Body of pancreas (tissue), 4 donors: ENCODE measurements at regions not wholly inside any gene's neighbourhood (a gene's known extent, or its start where the extent isn't known, plus 50 kb on each side); places are given as distances from the start of the nearest gene placed in this dataset.

Experiments
- POLR2A ChIP-seq, 3 donors: fragments of 450-650 bp; IDR thresholded peaks; one replicate each; pipeline ENCODE4 v1.6.1; 2016; ENCODE audit warnings: antibody characterized with exemption in 3 of 3, mild to moderate bottlenecking in 2 of 3
- TF ChIP-seq, protein P1 (sequence below), 7 experiments: fragments of 450-650 bp in 4 of 7; fragments of 200-600 bp in 3 of 7; sonication (generic) in 3 of 7; IDR thresholded peaks; one replicate each; pipeline ENCODE4 v1.5.1; 2016 to 2019; ENCODE audit warnings: antibody characterized with exemption in 7 of 7

DNA sequence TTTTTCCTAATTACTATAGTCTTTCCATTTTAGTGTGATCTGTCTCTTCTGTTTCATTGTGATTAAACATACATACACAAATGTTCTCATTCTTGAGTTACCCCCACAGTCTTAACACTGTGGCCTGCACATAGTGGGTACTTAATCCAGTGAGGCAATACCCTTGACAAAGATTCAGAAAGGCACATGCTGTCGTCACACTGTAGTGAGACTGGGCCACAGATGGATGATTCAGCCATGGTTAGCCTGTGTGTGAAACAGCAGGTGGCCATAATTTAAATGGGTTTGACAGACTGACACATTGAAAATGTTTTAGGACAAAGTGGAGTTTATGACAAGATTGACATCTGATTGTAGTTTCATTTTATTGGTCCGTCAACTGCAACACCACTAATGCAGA lies 313.1 kb downstream of the C11orf87 start:
- TF ChIP-seq, protein P1, sequence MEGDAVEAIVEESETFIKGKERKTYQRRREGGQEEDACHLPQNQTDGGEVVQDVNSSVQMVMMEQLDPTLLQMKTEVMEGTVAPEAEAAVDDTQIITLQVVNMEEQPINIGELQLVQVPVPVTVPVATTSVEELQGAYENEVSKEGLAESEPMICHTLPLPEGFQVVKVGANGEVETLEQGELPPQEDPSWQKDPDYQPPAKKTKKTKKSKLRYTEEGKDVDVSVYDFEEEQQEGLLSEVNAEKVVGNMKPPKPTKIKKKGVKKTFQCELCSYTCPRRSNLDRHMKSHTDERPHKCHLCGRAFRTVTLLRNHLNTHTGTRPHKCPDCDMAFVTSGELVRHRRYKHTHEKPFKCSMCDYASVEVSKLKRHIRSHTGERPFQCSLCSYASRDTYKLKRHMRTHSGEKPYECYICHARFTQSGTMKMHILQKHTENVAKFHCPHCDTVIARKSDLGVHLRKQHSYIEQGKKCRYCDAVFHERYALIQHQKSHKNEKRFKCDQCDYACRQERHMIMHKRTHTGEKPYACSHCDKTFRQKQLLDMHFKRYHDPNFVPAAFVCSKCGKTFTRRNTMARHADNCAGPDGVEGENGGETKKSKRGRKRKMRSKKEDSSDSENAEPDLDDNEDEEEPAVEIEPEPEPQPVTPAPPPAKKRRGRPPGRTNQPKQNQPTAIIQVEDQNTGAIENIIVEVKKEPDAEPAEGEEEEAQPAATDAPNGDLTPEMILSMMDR (IDR thresholded peaks at IDR 0.05) = no peak
- TF ChIP-seq POLR2A (IDR thresholded peaks at IDR 0.05) = no peak
